ENCODE measurements at regions not wholly inside any gene's neighbourhood (a gene's known extent, or its start where the extent isn't known, plus 50 kb on each side); places are given as distances from the start of the nearest gene placed in this dataset.
"Not testable (repeated sequence)": the region's sequence is repeated elsewhere in the genome, so short reads cannot be mapped to it uniquely, and the experiment has no call there.

GRCh38 chr16:88170528-88170991 lies 212.2 kb upstream of the ZNF469 start:
- CTCF ChIA-PET, result no interaction called here
- no peak for TF ChIP-seq CTBP1 (IDR thresholded peaks at IDR 0.05; ENCODE audit: borderline replicate concordance)
- TF ChIP-seq FOXK2 (IDR thresholded peaks at IDR 0.05), result no peak
- TF ChIP-seq ELF4 (IDR thresholded peaks at IDR 0.05), result no peak
- no peak for TF ChIP-seq TARDBP (IDR thresholded peaks at IDR 0.05)
- no peak for TF ChIP-seq NFRKB (IDR thresholded peaks at IDR 0.05)
- TF ChIP-seq ZNF384 (IDR thresholded peaks at IDR 0.05), result no peak
- TF ChIP-seq SP1 (IDR thresholded peaks at IDR 0.05), result no peak
- no peak for TF ChIP-seq LEF1 (IDR thresholded peaks at IDR 0.05; ENCODE audit: borderline replicate concordance)
- no peak for TF ChIP-seq SUZ12 (IDR thresholded peaks at IDR 0.05)
- TF ChIP-seq L3MBTL2 (conservative IDR thresholded peaks at IDR 0.05), result no peak
- no peak for TF ChIP-seq FOXA1 (IDR thresholded peaks at IDR 0.05)
- TF ChIP-seq PKNOX1 (IDR thresholded peaks at IDR 0.05), result no peak
- no peak for TF ChIP-seq ARNT (IDR thresholded peaks at IDR 0.05)
- no peak for TF ChIP-seq BHLHE40 (IDR thresholded peaks at IDR 0.05; ENCODE audit: borderline replicate concordance)
- TF ChIP-seq FOXM1 (IDR thresholded peaks at IDR 0.05; ENCODE audit: borderline replicate concordance), result no peak
- no peak for TF ChIP-seq HDGF (IDR thresholded peaks at IDR 0.05; ENCODE audit: borderline replicate concordance)
- POLR2A ChIA-PET, result no interaction called here

GRCh38 chr16:88171126-88171525 lies 211.6 kb upstream of the ZNF469 start:
- DNase-seq (ENCODE audit: extremely low spot score); CTCF ChIA-PET; POLR2A ChIA-PET: not testable (repeated sequence)

More at GRCh38 chr16:88170528-88170991, 212.2 kb upstream of the ZNF469 start:
- no peak for DNase-seq (ENCODE audit: extremely low spot score)

- POLR2A ChIA-PET; DNase-seq (ENCODE audit: extremely low spot score); CTCF ChIA-PET: not testable (repeated sequence)
Measured at GRCh38 chr16:88176184-88176583, 206.6 kb upstream of the ZNF469 start.

GRCh38 chr16:88176591-88177180 lies 206.1 kb upstream of the ZNF469 start:
- CTCF ChIA-PET; POLR2A ChIA-PET; DNase-seq (ENCODE audit: extremely low spot score): not testable (repeated sequence)

GRCh38 chr16:88178251-88178650 lies 204.5 kb upstream of the ZNF469 start:
- DNase-seq (ENCODE audit: extremely low spot score); POLR2A ChIA-PET; CTCF ChIA-PET: not testable (repeated sequence)

- CTCF ChIA-PET; DNase-seq (ENCODE audit: extremely low spot score); POLR2A ChIA-PET: not testable (repeated sequence)
Measured at GRCh38 chr16:88178896-88179295, 203.9 kb upstream of the ZNF469 start.

GRCh38 chr16:88182967-88183881 lies 199.5 kb upstream of the ZNF469 start:
- DNase-seq (ENCODE audit: extremely low spot score); CTCF ChIA-PET; POLR2A ChIA-PET: not testable (repeated sequence)

GRCh38 chr16:88184053-88184452 lies 198.7 kb upstream of the ZNF469 start:
- DNase-seq (ENCODE audit: extremely low spot score); CTCF ChIA-PET; POLR2A ChIA-PET: not testable (repeated sequence)

GRCh38 chr16:88184566-88185355 lies 198.0 kb upstream of the ZNF469 start:
- POLR2A ChIA-PET; CTCF ChIA-PET; DNase-seq (ENCODE audit: extremely low spot score): not testable (repeated sequence)

GRCh38 chr16:88185406-88185805 lies 197.4 kb upstream of the ZNF469 start:
- CTCF ChIA-PET; POLR2A ChIA-PET; DNase-seq (ENCODE audit: extremely low spot score): not testable (repeated sequence)

GRCh38 chr16:88185976-88186888 lies 196.5 kb upstream of the ZNF469 start:
- POLR2A ChIA-PET; DNase-seq (ENCODE audit: extremely low spot score); CTCF ChIA-PET: not testable (repeated sequence)

- POLR2A ChIA-PET; DNase-seq (ENCODE audit: extremely low spot score); CTCF ChIA-PET: not testable (repeated sequence)
Measured at GRCh38 chr16:88186889-88187870, 195.6 kb upstream of the ZNF469 start.
